Heart left ventricle (tissue), 16 donors: ENCODE measurements at regions not wholly inside any gene's neighbourhood (a gene's known extent, or its start where the extent isn't known, plus 50 kb on each side); places are given as distances from the start of the nearest gene placed in this dataset.

Source experiments
- ATAC-seq, 4 donors: fragments of 200-7000 bp; cut with Tn5 transposase; one replicate each; pipeline ENCODE4 v1.9.1; 2020 to 2022; ENCODE audit warnings: moderate library complexity in 4 of 4, mild to moderate bottlenecking in 3 of 4, moderate number of reproducible peaks in 1 of 4
- DNase-seq, 5 donors: peaks; one replicate each; pipeline ENCODE4 v3.0.0-alpha.2; 2020
- H3K27ac ChIP-seq, 12 donors: fragments of 200-600 bp; sonication (generic) in 4 of 12; one replicate each; pipeline versions ENCODE4 v1.5.0 to v1.8.0; 2016 to 2022; ENCODE audit warnings: mild to moderate bottlenecking in 2 of 12
- H3K27me3 ChIP-seq, 9 donors: fragments of 200-600 bp; sonication (generic) in 2 of 9; one replicate each; pipeline versions ENCODE4 v1.5.1 to v1.8.0; 2016 to 2022; ENCODE audit warnings: mild to moderate bottlenecking in 3 of 9
- H3K36me3 ChIP-seq, 9 donors: fragments of 200-600 bp; sonication (generic) in 2 of 9; one replicate each; pipeline versions ENCODE4 v1.5.0 to v1.8.0; 2018 to 2022; ENCODE audit warnings: mild to moderate bottlenecking in 2 of 9
- H3K4me1 ChIP-seq, 12 donors: fragments of 200-600 bp; sonication (generic) in 4 of 12; one replicate each; pipeline versions ENCODE4 v1.5.0 to v1.8.0; 2016 to 2022; ENCODE audit warnings: mild to moderate bottlenecking in 3 of 12
- H3K4me3 ChIP-seq, 12 donors: fragments of 200-600 bp; sonication (generic) in 4 of 12; one replicate each; pipeline versions ENCODE4 v1.5.0 to v1.8.0; 2017 to 2022; ENCODE audit warnings: mild to moderate bottlenecking in 9 of 12, moderate library complexity in 4 of 12
- H3K9me3 ChIP-seq, 12 donors: fragments of 200-600 bp; sonication (generic) in 4 of 12; one replicate each; pipeline versions ENCODE4 v1.5.0 to v1.8.0; 2016 to 2022; ENCODE audit warnings: mild to moderate bottlenecking in 1 of 12
- POLR2A ChIP-seq, 2 donors: fragments of 450-650 bp; IDR thresholded peaks; one replicate each; pipeline ENCODE4 v1.6.1; 2017; ENCODE audit warnings: antibody characterized with exemption in 2 of 2, mild to moderate bottlenecking in 2 of 2, moderate library complexity in 2 of 2
- WGBS, 4 donors: extraction: QIAGEN DNeasy Blood & Tissue Kit in 2 of 4; methylation state at CpG; one replicate each; pipeline versions ENCODE4 v1.1.5 to v1.1.7; 2013 to 2018; 5-methylcytosine and 5-hydroxymethylcytosine counted together
- intact Hi-C, 10 donors: fragments of 100-400 bp; cut with DNase I; formaldehyde crosslinking; loops; one replicate each; pipeline versions ENCODE4 v1.11.1 to v1.14.2; 2022
- TF ChIP-seq, protein P1 (sequence below), 12 donors: fragments of 200-600 bp; sonication (generic) in 4 of 12; IDR thresholded peaks; one replicate each; pipeline versions ENCODE4 v1.5.0 to v1.8.0; 2018 to 2022; ENCODE audit warnings: antibody characterized with exemption in 12 of 12, mild to moderate bottlenecking in 5 of 12
- donor health status: ischemic (EF 13 %, LVEDD 7.1; RV severe dilation, severe dysfunction).
- donor health status: healthy with polysubstance abuse.
- donor health status: DM: no; HTN: yes; CAD: no.
- donor health status: DM: no; HTN: no; CAD: no.
- donor health status: ischemic (EF 25% LVEDD 6.9; RV normal size, moderate dysfunction).
- donor health status: ischemic (EF 25% LVEDD 5.7; RV mildly dilated, moderate dysfunction).
- donor health status: healthy.
- donor health status: DM: yes; HTN: yes; CAD: no.
- donor health status: ischemic (EF 35%, LVEDD 5.7; RV mildly dilated, moderate dysfunction).
- donor health status: nonischemic (EF 11% LVEDD 7.7; RV severe dilation, severe dysfunction).
- donor health status: DM: yes; HTN: yes; CAD: no.
- donor health status: PGD.
- donor health status: ischemic (EF 29% LVEDD 5.4; RV normal size, mild dysfunction).
- donor health status: nonischemic (EF 23%, LVEDD 6.1; RV moderate dilation, normal function).

- ATAC-seq (no peak), DNase-seq (no peak)
- no peak for TF ChIP-seq POLR2A (IDR thresholded peaks at IDR 0.05)
- TF ChIP-seq, protein P1, sequence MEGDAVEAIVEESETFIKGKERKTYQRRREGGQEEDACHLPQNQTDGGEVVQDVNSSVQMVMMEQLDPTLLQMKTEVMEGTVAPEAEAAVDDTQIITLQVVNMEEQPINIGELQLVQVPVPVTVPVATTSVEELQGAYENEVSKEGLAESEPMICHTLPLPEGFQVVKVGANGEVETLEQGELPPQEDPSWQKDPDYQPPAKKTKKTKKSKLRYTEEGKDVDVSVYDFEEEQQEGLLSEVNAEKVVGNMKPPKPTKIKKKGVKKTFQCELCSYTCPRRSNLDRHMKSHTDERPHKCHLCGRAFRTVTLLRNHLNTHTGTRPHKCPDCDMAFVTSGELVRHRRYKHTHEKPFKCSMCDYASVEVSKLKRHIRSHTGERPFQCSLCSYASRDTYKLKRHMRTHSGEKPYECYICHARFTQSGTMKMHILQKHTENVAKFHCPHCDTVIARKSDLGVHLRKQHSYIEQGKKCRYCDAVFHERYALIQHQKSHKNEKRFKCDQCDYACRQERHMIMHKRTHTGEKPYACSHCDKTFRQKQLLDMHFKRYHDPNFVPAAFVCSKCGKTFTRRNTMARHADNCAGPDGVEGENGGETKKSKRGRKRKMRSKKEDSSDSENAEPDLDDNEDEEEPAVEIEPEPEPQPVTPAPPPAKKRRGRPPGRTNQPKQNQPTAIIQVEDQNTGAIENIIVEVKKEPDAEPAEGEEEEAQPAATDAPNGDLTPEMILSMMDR (IDR thresholded peaks at IDR 0.05): no peak
- H3K27me3 ChIP-seq: no peaks in the 10 kb centered on the region
- no peak overlapping the region for H3K27ac ChIP-seq
- H3K4me1 ChIP-seq: no peaks in the 10 kb centered on the region
- WGBS, 4 donors: 82 to 87% (median 86%) methylated on average over 3 of the region's 3 CpGs
- peaks cover 0 to 4% (median 0%) of the 10 kb centered on the region in 12 donors for H3K9me3 ChIP-seq
- no peaks in the 10 kb centered on the region for H3K36me3 ChIP-seq
- intact Hi-C loops: no loop called here
- H3K4me3 ChIP-seq: no peak overlapping the region
Observed at GRCh38 chr1:191348328-191348727, 809.9 kb upstream of the RGS18 start.

DNA sequence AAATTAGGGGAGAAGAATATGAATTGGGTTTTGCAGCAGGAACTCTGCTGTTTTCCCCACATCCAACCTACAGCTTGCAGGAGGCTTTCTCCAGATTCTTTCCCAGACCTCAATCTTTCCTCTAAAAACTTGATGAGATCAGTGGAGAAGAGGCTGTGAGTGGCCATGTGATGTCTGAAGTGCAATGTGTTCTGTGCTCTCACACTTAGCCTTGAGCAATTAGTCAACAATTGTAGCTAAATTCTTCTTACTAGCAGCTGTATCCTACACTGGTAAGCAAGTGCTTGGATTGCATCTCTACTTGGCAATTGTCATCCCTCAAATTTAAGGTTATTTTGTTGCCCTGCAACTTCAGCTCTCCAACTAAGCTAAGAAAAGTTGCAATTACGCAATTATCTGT lies 807.3 kb upstream of the RGS18 start:
- DNase-seq (no peak), ATAC-seq (no peak)
- 0 to 3% (median 1%) methylated on average over 1 of the region's 1 CpG for WGBS, 4 donors
- Histone ChIP-seq H3K4me1 (no peaks in the 10 kb centered on the region), H3K9me3 (peaks cover 0 to 3% (median 0%) of the 10 kb centered on the region in 12 donors), H3K27me3 (no peaks in the 10 kb centered on the region), H3K4me3 (no peak overlapping the region), H3K36me3 (no peaks in the 10 kb centered on the region), H3K27ac (no peak overlapping the region)
- no peak for TF ChIP-seq POLR2A (IDR thresholded peaks at IDR 0.05)
- TF ChIP-seq, protein P1 (IDR thresholded peaks at IDR 0.05): no peak
- intact Hi-C loops: no loop called here

- no peak overlapping the region for H3K4me3 ChIP-seq
- no peaks in the 10 kb centered on the region for H3K36me3 ChIP-seq
- intact Hi-C loops: no loop called here
- no peaks in the 10 kb centered on the region for H3K27me3 ChIP-seq
- TF ChIP-seq, protein P1 (IDR thresholded peaks at IDR 0.05): no peak
- no peak for TF ChIP-seq POLR2A (IDR thresholded peaks at IDR 0.05)
- ATAC-seq (no peak), DNase-seq (no peak)
- WGBS, 4 donors: 88 to 95% (median 91%) methylated on average over 1 of the region's 1 CpG
- no peaks in the 10 kb centered on the region for H3K4me1 ChIP-seq
- peaks cover 0 to 2% (median 0%) of the 10 kb centered on the region in 12 donors for H3K9me3 ChIP-seq
- no peak overlapping the region for H3K27ac ChIP-seq
Observed at GRCh38 chr1:191358724-191359123, 799.5 kb upstream of the RGS18 start.

DNA sequence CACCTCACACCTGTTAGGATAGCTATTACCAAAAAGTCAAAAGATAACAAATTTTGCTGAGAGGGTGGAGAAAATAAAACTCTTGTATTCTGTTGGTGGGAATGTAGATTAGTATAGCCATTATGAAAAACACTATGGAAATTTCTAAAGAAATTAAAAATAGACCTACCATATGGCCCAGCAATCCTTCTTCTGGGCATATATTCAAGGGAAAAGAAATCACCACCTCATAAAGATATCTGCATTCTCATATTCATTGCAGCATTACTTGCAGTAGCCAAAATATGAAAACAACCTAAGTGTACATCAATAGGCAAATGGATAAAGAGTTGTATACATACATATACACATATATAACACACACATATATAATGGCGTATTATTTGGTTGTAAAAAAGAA lies 791.6 kb upstream of the RGS18 start:
- H3K4me1 ChIP-seq: no peaks in the 10 kb centered on the region
- no peaks in the 10 kb centered on the region for H3K27me3 ChIP-seq
- WGBS, 4 donors: 90 to 97% (median 93%) methylated on average over 1 of the region's 1 CpG
- ATAC-seq: no peak
- intact Hi-C loops: no loop called here
- H3K36me3 ChIP-seq: no peaks in the 10 kb centered on the region
- no peak for DNase-seq
- peaks cover 0 to 12% (median 6%) of the 10 kb centered on the region in 12 donors for H3K9me3 ChIP-seq
- TF ChIP-seq, protein P1 (IDR thresholded peaks at IDR 0.05): no peak
- TF ChIP-seq POLR2A (IDR thresholded peaks at IDR 0.05): no peak
- no peak overlapping the region for H3K4me3 ChIP-seq
- H3K27ac ChIP-seq: no peak overlapping the region
